B cell (primary cell): ENCODE measurements at regions not wholly inside any gene's neighbourhood (a gene's known extent, or its start where the extent isn't known, plus 50 kb on each side); places are given as distances from the start of the nearest gene placed in this dataset.

Experiments
- ATAC-seq: fragments of 200-7000 bp; cut with Tn5 transposase; one replicate; pipeline ENCODE4 v1.10.0; 2021; ENCODE audit warnings: low read depth, mild to moderate bottlenecking, moderate number of reproducible peaks, moderate library complexity
- CTCF ChIA-PET: fragments of 350-600 bp; sonication (Branson Sonifier 250); formaldehyde crosslinking; loops from one replicate; lab custom pipeline; 2021; ENCODE audit warnings: antibody characterized with exemption, inconsistent platforms; lab: Charles Lee
- POLR2A ChIA-PET: fragments of 350-600 bp; sonication (Branson Sonifier 250); formaldehyde crosslinking; loops from one replicate; lab custom pipeline; 2021; ENCODE audit warnings: antibody characterized with exemption; lab: Charles Lee
- DNase-seq: peaks from one replicate; pipeline ENCODE4 v3.0.0; 2013
- H2AFZ ChIP-seq: 2 replicates; pipeline ENCODE4 v1.6.1; 2012; ENCODE audit warnings: mild to moderate bottlenecking, low read depth, low read length; ENCODE audit not compliant: insufficient read depth, poor library complexity, severe bottlenecking
- H3K27ac ChIP-seq, 2 donors: 1 replicate in 1 of 2; 2 replicates in 1 of 2; pipeline ENCODE4 v1.5.1; 2012 to 2013; ENCODE audit warnings: low read length in 2 of 2, mild to moderate bottlenecking in 2 of 2, moderate library complexity in 1 of 2
- H3K27me3 ChIP-seq, 4 experiments: fragments of 200-600 bp in 1 of 4; sonication (generic) in 1 of 4; replicated peaks in 1 of 4; 1 replicate in 2 of 4; 2 replicates in 2 of 4; pipeline versions ENCODE4 v1.6.1 to v1.7.0; 2013 to 2016; ENCODE audit warnings: low read length in 3 of 4, mild to moderate bottlenecking in 2 of 4, mixed read lengths in 1 of 4, moderate library complexity in 1 of 4; ENCODE audit not compliant: insufficient read depth in 4 of 4, control insufficient read depth in 3 of 4; ENCODE audit errors: control extremely low read depth in 1 of 4
- H3K36me3 ChIP-seq, 2 experiments: replicated peaks in 1 of 2; 1 replicate in 1 of 2; 2 replicates in 1 of 2; pipeline versions ENCODE4 v1.6.1 to v1.7.1; 2013; ENCODE audit warnings: low read length in 1 of 2; ENCODE audit not compliant: insufficient read depth in 2 of 2, control insufficient read depth in 1 of 2; ENCODE audit errors: control extremely low read depth in 1 of 2, extremely low read depth in 1 of 2
- H3K4me1 ChIP-seq, 2 donors: fragments of 200-600 bp in 1 of 2; sonication (generic) in 1 of 2; 1 replicate in 1 of 2; 2 replicates in 1 of 2; pipeline versions ENCODE4 v1.5.1 to v1.6.1; 2013 to 2017; ENCODE audit warnings: low read length in 2 of 2; ENCODE audit not compliant: control insufficient read depth in 2 of 2, insufficient read depth in 2 of 2
- H3K4me2 ChIP-seq: replicated peaks from 2 replicates; pipeline ENCODE3; 2012; ENCODE audit warnings: mild to moderate bottlenecking, low read depth, low read length; ENCODE audit not compliant: poor library complexity, severe bottlenecking
- H3K4me3 ChIP-seq, 5 experiments: fragments of 200-600 bp in 1 of 5; sonication (generic) in 1 of 5; 1 replicate in 3 of 5; 2 replicates in 2 of 5; pipeline versions ENCODE4 v1.5.1 to v1.7.0; 2011 to 2016; ENCODE audit warnings: low read length in 4 of 5, mild to moderate bottlenecking in 4 of 5, low read depth in 2 of 5, control low read depth in 1 of 5, moderate library complexity in 1 of 5; ENCODE audit not compliant: insufficient read depth in 1 of 5; ENCODE audit errors: control extremely low read depth in 1 of 5, extremely low read depth in 1 of 5
- H3K79me2 ChIP-seq: fragments of 200-600 bp; sonication (generic); one replicate; pipeline ENCODE4 v1.6.0; 2016; ENCODE audit warnings: low read length; ENCODE audit not compliant: control insufficient read depth, insufficient read depth
- H3K9ac ChIP-seq: fragments of 200-600 bp; sonication (generic); 2 replicates; pipeline ENCODE4 v1.6.1; 2017; ENCODE audit warnings: mild to moderate bottlenecking, low read length, moderate library complexity
- H3K9me3 ChIP-seq, 3 donors: one replicate each; pipeline versions ENCODE4 v1.6.1 to v1.7.1; 2013; ENCODE audit warnings: low read length in 2 of 3; ENCODE audit not compliant: control insufficient read depth in 2 of 3, insufficient read depth in 1 of 3; ENCODE audit errors: control extremely low read depth in 1 of 3
- H4K20me1 ChIP-seq: 2 replicates; pipeline ENCODE4 v1.6.0; 2012; ENCODE audit warnings: mild to moderate bottlenecking, low read length; ENCODE audit not compliant: insufficient read depth, control insufficient read depth, poor library complexity, severe bottlenecking
- H3K27ac Mint-ChIP-seq: one replicate; pipeline ENCODE4 v1.8.0; 2021; ENCODE audit warnings: mixed read lengths
- H3K27me3 Mint-ChIP-seq: one replicate; pipeline ENCODE4 v1.8.0; 2021; ENCODE audit warnings: mixed read lengths
- H3K4me1 Mint-ChIP-seq: one replicate; pipeline ENCODE4 v1.8.0; 2021; ENCODE audit warnings: mixed read lengths
- H3K4me3 Mint-ChIP-seq: one replicate; pipeline ENCODE4 v1.8.0; 2021; ENCODE audit warnings: mixed read lengths
- H3K9me3 Mint-ChIP-seq: one replicate; pipeline ENCODE4 v1.8.0; 2022; ENCODE audit warnings: mixed read lengths; ENCODE audit not compliant: insufficient read depth
- CTCF ChIP-seq: fragments of 200-600 bp; IDR thresholded peaks from one replicate; pipeline ENCODE4 v1.8.0; 2022; ENCODE audit warnings: antibody characterized with exemption, mild to moderate bottlenecking
- EZH2 ChIP-seq: IDR thresholded peaks from 2 replicates; pipeline ENCODE4 v1.6.1; 2012; ENCODE audit warnings: borderline replicate concordance, low read depth, mild to moderate bottlenecking, moderate library complexity, low read length; ENCODE audit not compliant: insufficient read depth, poor library complexity, severe bottlenecking
- WGBS: methylation state at CpG from one replicate; pipeline ENCODE4 v1.1.5; 2013; ENCODE audit warnings: missing lambda C conversion rate; ENCODE audit not compliant: insufficient coverage; 5-methylcytosine and 5-hydroxymethylcytosine counted together
- intact Hi-C: fragments of 100-400 bp; cut with micrococcal nuclease; formaldehyde crosslinking; loops from one replicate; pipeline ENCODE4 v1.10.0; 2022

- H3K9ac ChIP-seq = no peak overlapping the region
- ChIA-PET POLR2A (no interaction called here), CTCF (no interaction called here)
- no peaks in the 10 kb centered on the region for H3K4me1 Mint-ChIP-seq
- no peak overlapping the region for H3K4me3 ChIP-seq
- H4K20me1 ChIP-seq = no peaks in the 10 kb centered on the region
- no peak overlapping the region for H3K4me3 Mint-ChIP-seq
- no peak for ATAC-seq
- no peaks in the 10 kb centered on the region for H3K9me3 Mint-ChIP-seq
- H3K36me3 ChIP-seq = no peaks in the 10 kb centered on the region
- DNase-seq = no peak
- H3K4me1 ChIP-seq = no peaks in the 10 kb centered on the region
- peaks cover 0 to 2% (median 0%) of the 10 kb centered on the region in 4 experiments for H3K27me3 ChIP-seq
- no peak for TF ChIP-seq CTCF
- TF ChIP-seq EZH2 = no peak
- no peaks in the 10 kb centered on the region for H3K9me3 ChIP-seq
- H3K4me2 ChIP-seq = no peak overlapping the region
- no peak overlapping the region for H2AFZ ChIP-seq
- peaks cover 29% of the 10 kb centered on the region for H3K27me3 Mint-ChIP-seq
- no peak overlapping the region for H3K27ac Mint-ChIP-seq
- H3K27ac ChIP-seq = no peak overlapping the region
- no peaks in the 10 kb centered on the region for H3K79me2 ChIP-seq
- WGBS = 50% methylated on average over 2 of the region's 4 CpGs
- intact Hi-C loops = no loop called here
Observed at GRCh38 chr1:157231846-157232525, 93.8 kb upstream of the ETV3 start.

- Histone ChIP-seq H3K9ac (no peak overlapping the region), H3K4me2 (no peak overlapping the region), H3K27me3 (peaks cover 0 to 3% (median 1%) of the 10 kb centered on the region in 4 experiments), H3K36me3 (no peaks in the 10 kb centered on the region), H3K4me3 (no peak overlapping the region), H3K79me2 (no peaks in the 10 kb centered on the region), H3K4me1 (no peaks in the 10 kb centered on the region), H4K20me1 (no peaks in the 10 kb centered on the region), H2AFZ (no peak overlapping the region), H3K9me3 (peaks cover 0 to 1% (median 0%) of the 10 kb centered on the region in 3 donors), H3K27ac (no peak overlapping the region)
- H3K27me3 Mint-ChIP-seq = peaks cover 33% of the 10 kb centered on the region
- ChIA-PET POLR2A (no interaction called here), CTCF (no interaction called here)
- no peaks in the 10 kb centered on the region for H3K4me1 Mint-ChIP-seq
- TF ChIP-seq EZH2 (no peak), CTCF (no peak)
- no peaks in the 10 kb centered on the region for H3K9me3 Mint-ChIP-seq
- no peak for ATAC-seq
- intact Hi-C loops = no loop called here
- no CpG with 5 or more reads among the region's 4 CpGs for WGBS
- H3K27ac Mint-ChIP-seq = no peak overlapping the region
- DNase-seq = no peak
- H3K4me3 Mint-ChIP-seq = no peak overlapping the region
Observed at GRCh38 chr1:157230500-157230899, 92.3 kb upstream of the ETV3 start.
